Mammary epithelial cell (primary cell): ENCODE measurements at regions not wholly inside any gene's neighbourhood (a gene's known extent, or its start where the extent isn't known, plus 50 kb on each side); places are given as distances from the start of the nearest gene placed in this dataset.

ENCODE experiments used
- CTCF ChIP-seq, 2 donors: IDR thresholded peaks in 1 of 2; conservative IDR thresholded peaks in 1 of 2; 2 replicates each; pipeline ENCODE4 v1.5.1; 2011 to 2012; ENCODE audit warnings: inconsistent platforms in 2 of 2, low read length in 2 of 2, mild to moderate bottlenecking in 2 of 2, control low read depth in 1 of 2, low read depth in 1 of 2; ENCODE audit not compliant: insufficient read depth in 1 of 2; ENCODE audit errors: extremely low read depth in 1 of 2
- EZH2 ChIP-seq: IDR thresholded peaks from 2 replicates; pipeline ENCODE4 v1.6.1; 2012; ENCODE audit warnings: low read length, inconsistent platforms, borderline replicate concordance

- TF ChIP-seq CTCF (conservative IDR thresholded peaks at IDR 0.05 in 1 of 2, IDR thresholded peaks at IDR 0.05 in 1 of 2; ENCODE audit: extremely low read depth in 1 of 2, insufficient read depth in 1 of 2, low read depth in 1 of 2, low read length in 2 of 2) = no peak
- no peak for TF ChIP-seq EZH2
Observed at GRCh38 chr10:7028809-7029166, 382.0 kb downstream of the SFMBT2 start.
